Thoracic aorta (tissue), 2 donors: ENCODE measurements at regions not wholly inside any gene's neighbourhood (a gene's known extent, or its start where the extent isn't known, plus 50 kb on each side); places are given as distances from the start of the nearest gene placed in this dataset.
"Not testable (repeated sequence)": the region's sequence is repeated elsewhere in the genome, so short reads cannot be mapped to it uniquely, and the experiment has no call there.

Experiments
- ATAC-seq: fragments of 150-250 bp; one replicate; pipeline ENCODE4 v1.8.0; 2017; ENCODE audit warnings: low read depth; ENCODE audit not compliant: insufficient number of reproducible peaks, low FRiP score
- DNase-seq: peaks from one replicate; pipeline ENCODE4 v3.0.0-alpha.2; 2020; ENCODE audit warnings: low spot score
- H3K27ac ChIP-seq, 2 donors: fragments of 200-600 bp; sonication (generic); 1 replicate in 1 of 2; 2 replicates in 1 of 2; pipeline ENCODE4 v1.5.1; 2016; ENCODE audit warnings: mild to moderate bottlenecking in 2 of 2, moderate library complexity in 2 of 2
- H3K27me3 ChIP-seq: fragments of 200-600 bp; sonication (generic); replicated peaks from 2 replicates; pipeline ENCODE4 v1.6.0; 2016; ENCODE audit warnings: mild to moderate bottlenecking; ENCODE audit not compliant: insufficient read depth
- H3K36me3 ChIP-seq: fragments of 200-600 bp; sonication (generic); one replicate; pipeline ENCODE4 v1.5.1; 2016
- H3K4me1 ChIP-seq, 2 donors: fragments of 200-600 bp; sonication (generic); 1 replicate in 1 of 2; 2 replicates in 1 of 2; pipeline versions ENCODE4 v1.5.1 to v1.6.0; 2016; ENCODE audit warnings: low read depth in 2 of 2, mild to moderate bottlenecking in 1 of 2; ENCODE audit not compliant: control insufficient read depth in 1 of 2
- H3K4me3 ChIP-seq: fragments of 200-600 bp; sonication (generic); 2 replicates; pipeline ENCODE4 v1.5.1; 2016; ENCODE audit warnings: mild to moderate bottlenecking
- H3K9me3 ChIP-seq: fragments of 200-600 bp; sonication (generic); 2 replicates; pipeline ENCODE4 v1.5.1; 2016
- TF ChIP-seq, protein P1 (sequence below): fragments of 200-600 bp; sonication (generic); IDR thresholded peaks from one replicate; pipeline ENCODE4 v1.5.1; 2019; ENCODE audit warnings: antibody characterized with exemption

DNA sequence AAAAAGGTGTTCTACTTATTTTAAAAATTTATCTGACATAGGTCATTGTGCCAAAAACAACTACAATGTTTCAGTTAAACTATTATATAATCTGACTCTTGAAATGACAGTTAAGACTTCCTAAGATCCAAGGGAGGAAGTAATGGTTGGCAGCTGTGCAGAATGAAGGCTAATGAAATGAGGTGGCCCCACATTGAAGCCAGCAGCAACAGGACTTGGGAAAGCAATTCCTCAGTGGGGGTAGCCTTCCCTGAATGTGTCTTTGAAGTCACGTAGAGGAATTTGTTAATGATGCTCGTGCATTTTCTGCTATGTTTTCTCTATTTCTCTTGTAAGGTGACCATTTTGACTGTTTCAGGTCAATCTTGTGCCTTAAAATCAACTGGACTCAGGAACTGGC, 162.4 kb upstream of the DAAM1 start:
- no peaks in the 10 kb centered on the region for H3K36me3 ChIP-seq
- no peaks in the 10 kb centered on the region for H3K27me3 ChIP-seq
- ATAC-seq, result no peak
- no peak overlapping the region for H3K4me3 ChIP-seq
- H3K4me1 ChIP-seq, result no peaks in the 10 kb centered on the region
- TF ChIP-seq, protein P1, sequence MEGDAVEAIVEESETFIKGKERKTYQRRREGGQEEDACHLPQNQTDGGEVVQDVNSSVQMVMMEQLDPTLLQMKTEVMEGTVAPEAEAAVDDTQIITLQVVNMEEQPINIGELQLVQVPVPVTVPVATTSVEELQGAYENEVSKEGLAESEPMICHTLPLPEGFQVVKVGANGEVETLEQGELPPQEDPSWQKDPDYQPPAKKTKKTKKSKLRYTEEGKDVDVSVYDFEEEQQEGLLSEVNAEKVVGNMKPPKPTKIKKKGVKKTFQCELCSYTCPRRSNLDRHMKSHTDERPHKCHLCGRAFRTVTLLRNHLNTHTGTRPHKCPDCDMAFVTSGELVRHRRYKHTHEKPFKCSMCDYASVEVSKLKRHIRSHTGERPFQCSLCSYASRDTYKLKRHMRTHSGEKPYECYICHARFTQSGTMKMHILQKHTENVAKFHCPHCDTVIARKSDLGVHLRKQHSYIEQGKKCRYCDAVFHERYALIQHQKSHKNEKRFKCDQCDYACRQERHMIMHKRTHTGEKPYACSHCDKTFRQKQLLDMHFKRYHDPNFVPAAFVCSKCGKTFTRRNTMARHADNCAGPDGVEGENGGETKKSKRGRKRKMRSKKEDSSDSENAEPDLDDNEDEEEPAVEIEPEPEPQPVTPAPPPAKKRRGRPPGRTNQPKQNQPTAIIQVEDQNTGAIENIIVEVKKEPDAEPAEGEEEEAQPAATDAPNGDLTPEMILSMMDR, result no peak
- H3K27ac ChIP-seq, result no peak overlapping the region
- DNase-seq, result no peak
- no peaks in the 10 kb centered on the region for H3K9me3 ChIP-seq

DNA sequence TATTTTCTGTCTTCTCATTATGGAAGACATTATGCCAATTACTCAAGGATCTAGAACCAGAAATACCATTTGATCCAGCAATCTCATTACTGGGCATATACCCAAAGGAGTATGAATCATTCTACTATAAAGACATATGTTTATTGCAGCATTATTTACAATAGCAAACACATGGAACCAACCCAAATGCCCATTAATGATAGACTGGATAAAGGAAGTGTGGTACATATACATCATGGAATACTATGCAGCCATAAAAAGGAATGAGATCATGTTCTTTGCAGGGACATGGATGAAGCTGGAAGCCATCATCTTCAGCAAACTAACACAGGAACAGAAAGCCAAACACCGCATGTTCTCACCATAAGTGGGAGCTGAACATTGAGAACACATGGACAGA, 161.8 kb upstream of the DAAM1 start:
- H3K36me3 ChIP-seq, DNase-seq, H3K4me1 ChIP-seq, H3K4me3 ChIP-seq, ATAC-seq, H3K27me3 ChIP-seq, H3K27ac ChIP-seq, H3K9me3 ChIP-seq: not testable (repeated sequence)

DNA sequence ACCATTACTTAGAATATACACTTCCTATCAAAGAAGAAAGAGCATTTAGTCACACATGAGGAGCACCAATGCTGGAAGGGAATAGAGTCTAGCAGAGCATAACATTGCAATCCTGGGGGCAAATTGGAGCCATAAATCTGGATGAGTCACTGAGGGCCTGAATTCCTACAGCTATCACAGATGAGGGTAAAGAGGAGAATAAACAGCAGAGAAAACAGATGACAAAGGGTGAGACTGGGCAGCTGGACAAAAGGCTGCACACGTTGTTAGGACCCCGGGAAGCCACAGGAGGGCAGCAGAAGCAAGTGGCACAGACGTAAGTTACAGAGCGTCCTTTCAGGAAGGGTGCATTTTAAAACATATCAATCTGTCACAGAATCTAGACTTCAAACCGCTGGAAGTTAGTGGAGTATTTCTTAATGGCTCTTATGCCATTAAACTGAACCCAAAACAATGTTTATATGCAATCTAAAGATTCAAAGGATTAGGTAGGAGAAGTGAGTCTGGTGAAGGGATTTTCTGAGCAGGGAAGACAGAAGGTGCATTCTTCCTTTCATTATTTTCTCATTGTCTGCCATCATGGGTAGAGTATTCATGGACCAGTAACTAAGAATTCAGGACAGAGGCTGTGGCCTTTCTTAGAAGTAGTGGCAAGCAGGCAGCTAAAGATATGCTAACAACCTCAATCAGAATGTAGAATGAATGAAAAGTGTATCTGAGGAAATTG, 159.8 kb upstream of the DAAM1 start:
- Histone ChIP-seq H3K36me3 (no peaks in the 10 kb centered on the region), H3K27ac (no peak overlapping the region), H3K9me3 (no peaks in the 10 kb centered on the region), H3K27me3 (no peaks in the 10 kb centered on the region), H3K4me3 (no peak overlapping the region), H3K4me1 (no peaks in the 10 kb centered on the region)
- no peak for DNase-seq
- TF ChIP-seq, protein P1, result peak; percentile 72
- peak; percentile 65 for ATAC-seq

DNA sequence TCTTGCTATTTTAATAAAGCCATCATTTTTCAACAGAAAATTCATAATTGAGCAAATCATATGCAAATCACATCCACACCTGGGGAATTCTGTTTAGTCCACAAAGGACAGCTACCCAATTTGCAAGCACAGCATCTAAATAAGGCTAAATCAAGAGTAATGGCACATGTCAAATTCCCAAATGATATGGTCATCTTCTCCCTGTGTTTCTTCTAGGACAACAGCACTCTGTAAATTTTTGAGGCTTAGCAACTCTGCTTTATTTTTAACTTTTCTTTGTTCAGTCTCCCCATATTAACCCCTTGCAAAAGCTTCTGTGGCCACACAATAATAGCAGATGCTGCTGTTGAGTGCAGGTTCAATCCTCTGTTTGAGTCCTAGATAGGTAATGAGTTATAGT, 155.6 kb upstream of the DAAM1 start:
- no peaks in the 10 kb centered on the region for H3K27me3 ChIP-seq

DNA sequence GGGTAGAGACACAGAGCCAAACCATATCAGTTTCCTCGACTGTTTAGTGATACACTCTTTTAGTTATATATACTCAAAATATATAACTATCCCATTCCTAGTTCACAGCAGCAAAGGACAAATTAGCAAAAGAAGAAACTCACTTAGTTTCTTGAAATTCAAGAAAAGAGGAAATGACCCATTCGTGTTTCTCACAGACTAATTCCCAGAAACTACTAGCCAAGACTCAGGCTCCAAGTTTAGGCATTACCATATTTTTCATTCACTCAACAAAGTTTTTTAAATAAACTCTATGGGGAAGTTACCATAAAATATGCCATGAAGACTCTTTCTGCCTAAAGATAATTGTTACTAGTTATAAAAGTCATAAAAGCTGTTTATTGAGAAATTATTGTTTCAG, 152.3 kb upstream of the DAAM1 start:
- ATAC-seq (no peak), DNase-seq (no peak)
- Histone ChIP-seq H3K36me3 (no peaks in the 10 kb centered on the region), H3K9me3 (no peaks in the 10 kb centered on the region), H3K27me3 (no peaks in the 10 kb centered on the region), H3K4me1 (no peaks in the 10 kb centered on the region), H3K27ac (no peak overlapping the region), H3K4me3 (no peak overlapping the region)
- TF ChIP-seq, protein P1, result no peak

More for the DNA sequence above, 155.6 kb upstream of the DAAM1 start:
- no peak for DNase-seq
- no peak overlapping the region for H3K4me3 ChIP-seq
- no peak overlapping the region for H3K27ac ChIP-seq
- no peak for ATAC-seq
- H3K36me3 ChIP-seq, result no peaks in the 10 kb centered on the region
- H3K4me1 ChIP-seq, result no peaks in the 10 kb centered on the region
- H3K9me3 ChIP-seq, result no peaks in the 10 kb centered on the region
- TF ChIP-seq, protein P1, result no peak

DNA sequence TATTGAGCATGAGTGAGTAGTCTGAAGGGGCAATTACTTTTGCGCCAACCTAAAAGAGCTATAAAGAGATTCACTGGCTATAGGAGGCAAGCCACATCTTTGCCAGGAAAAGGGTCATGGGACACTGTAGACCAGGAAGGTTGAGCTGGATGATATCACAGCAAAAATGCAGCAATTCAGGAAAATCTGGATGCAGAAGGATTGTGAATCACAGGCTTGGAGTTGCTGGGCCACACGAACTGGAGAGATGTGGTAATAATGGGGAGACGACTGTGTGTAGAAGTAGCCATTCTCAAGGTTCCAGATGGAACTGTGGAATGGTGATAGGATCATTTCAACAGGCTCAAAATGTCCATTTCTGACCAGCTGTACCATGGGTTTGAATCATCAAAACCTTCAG, 151.4 kb upstream of the DAAM1 start:
- Histone ChIP-seq H3K27ac (no peak overlapping the region), H3K27me3 (no peaks in the 10 kb centered on the region), H3K9me3 (no peaks in the 10 kb centered on the region), H3K36me3 (no peaks in the 10 kb centered on the region), H3K4me1 (no peaks in the 10 kb centered on the region), H3K4me3 (no peak overlapping the region)
- TF ChIP-seq, protein P1, result no peak
- DNase-seq (no peak), ATAC-seq (no peak)
